IPS-18a (cell line): ENCODE measurements at regions not wholly inside any gene's neighbourhood (a gene's known extent, or its start where the extent isn't known, plus 50 kb on each side); places are given as distances from the start of the nearest gene placed in this dataset.

Source experiments
- H3K27ac ChIP-seq: one replicate; pipeline ENCODE4 v1.5.1; 2013; ENCODE audit warnings: low read length
- H3K27me3 ChIP-seq: one replicate; pipeline ENCODE4 v1.6.1; 2013; ENCODE audit warnings: mild to moderate bottlenecking, low read length; ENCODE audit not compliant: control insufficient read depth, insufficient read depth
- H3K36me3 ChIP-seq: one replicate; pipeline ENCODE4 v1.6.1; 2013; ENCODE audit warnings: low read depth, low read length; ENCODE audit not compliant: control insufficient read depth
- H3K4me1 ChIP-seq: one replicate; pipeline ENCODE4 v1.6.1; 2013; ENCODE audit warnings: low read depth, low read length; ENCODE audit not compliant: control insufficient read depth
- H3K4me3 ChIP-seq: one replicate; pipeline ENCODE4 v1.5.1; 2013; ENCODE audit warnings: low read length
- H3K9ac ChIP-seq: one replicate; pipeline ENCODE4 v1.6.1; 2013; ENCODE audit warnings: mild to moderate bottlenecking, low read length, moderate library complexity
- H3K9me3 ChIP-seq: one replicate; pipeline ENCODE4 v1.6.1; 2013; ENCODE audit warnings: low read depth, low read length; ENCODE audit not compliant: control insufficient read depth

GRCh38 chr17:77441940-77442339 lies 301.2 kb downstream of the SEC14L1 start:
- no peak overlapping the region for H3K9ac ChIP-seq
- H3K27ac ChIP-seq, result no peak overlapping the region
- no peaks in the 10 kb centered on the region for H3K9me3 ChIP-seq
- H3K4me1 ChIP-seq, result peaks cover 3% of the 10 kb centered on the region
- no peaks in the 10 kb centered on the region for H3K27me3 ChIP-seq
- no peak overlapping the region for H3K4me3 ChIP-seq
- no peaks in the 10 kb centered on the region for H3K36me3 ChIP-seq

- Histone ChIP-seq H3K9me3 (no peaks in the 10 kb centered on the region), H3K9ac (no peak overlapping the region), H3K36me3 (no peaks in the 10 kb centered on the region), H3K4me3 (no peak overlapping the region), H3K4me1 (no peaks in the 10 kb centered on the region), H3K27ac (no peak overlapping the region), H3K27me3 (no peaks in the 10 kb centered on the region)
Measured at GRCh38 chr17:77442976-77443747, 302.4 kb downstream of the SEC14L1 start.

GRCh38 chr17:77443748-77444260 lies 303.0 kb downstream of the SEC14L1 start:
- H3K4me3 ChIP-seq, result no peak overlapping the region
- no peaks in the 10 kb centered on the region for H3K9me3 ChIP-seq
- no peaks in the 10 kb centered on the region for H3K27me3 ChIP-seq
- H3K27ac ChIP-seq, result no peak overlapping the region
- no peaks in the 10 kb centered on the region for H3K36me3 ChIP-seq
- no peak overlapping the region for H3K9ac ChIP-seq
- no peaks in the 10 kb centered on the region for H3K4me1 ChIP-seq

- no peak overlapping the region for H3K9ac ChIP-seq
- no peaks in the 10 kb centered on the region for H3K27me3 ChIP-seq
- peaks cover 4% of the 10 kb centered on the region for H3K4me1 ChIP-seq
- no peak overlapping the region for H3K27ac ChIP-seq
- no peaks in the 10 kb centered on the region for H3K36me3 ChIP-seq
- H3K9me3 ChIP-seq, result no peaks in the 10 kb centered on the region
- no peak overlapping the region for H3K4me3 ChIP-seq
Measured at GRCh38 chr17:77444628-77444983, 303.8 kb downstream of the SEC14L1 start.

GRCh38 chr17:77444984-77445759 lies 304.4 kb downstream of the SEC14L1 start:
- Histone ChIP-seq H3K27ac (no peak overlapping the region), H3K4me1 (peaks cover 10% of the 10 kb centered on the region), H3K27me3 (no peaks in the 10 kb centered on the region), H3K9ac (no peak overlapping the region), H3K4me3 (no peak overlapping the region), H3K9me3 (no peaks in the 10 kb centered on the region), H3K36me3 (no peaks in the 10 kb centered on the region)

- no peaks in the 10 kb centered on the region for H3K9me3 ChIP-seq
- H3K4me1 ChIP-seq, result peaks cover 16% of the 10 kb centered on the region
- H3K4me3 ChIP-seq, result no peak overlapping the region
- H3K27ac ChIP-seq, result no peak overlapping the region
- H3K9ac ChIP-seq, result no peak overlapping the region
- no peaks in the 10 kb centered on the region for H3K27me3 ChIP-seq
- H3K36me3 ChIP-seq, result no peaks in the 10 kb centered on the region
Measured at GRCh38 chr17:77445760-77446532, 305.2 kb downstream of the SEC14L1 start.

DNA sequence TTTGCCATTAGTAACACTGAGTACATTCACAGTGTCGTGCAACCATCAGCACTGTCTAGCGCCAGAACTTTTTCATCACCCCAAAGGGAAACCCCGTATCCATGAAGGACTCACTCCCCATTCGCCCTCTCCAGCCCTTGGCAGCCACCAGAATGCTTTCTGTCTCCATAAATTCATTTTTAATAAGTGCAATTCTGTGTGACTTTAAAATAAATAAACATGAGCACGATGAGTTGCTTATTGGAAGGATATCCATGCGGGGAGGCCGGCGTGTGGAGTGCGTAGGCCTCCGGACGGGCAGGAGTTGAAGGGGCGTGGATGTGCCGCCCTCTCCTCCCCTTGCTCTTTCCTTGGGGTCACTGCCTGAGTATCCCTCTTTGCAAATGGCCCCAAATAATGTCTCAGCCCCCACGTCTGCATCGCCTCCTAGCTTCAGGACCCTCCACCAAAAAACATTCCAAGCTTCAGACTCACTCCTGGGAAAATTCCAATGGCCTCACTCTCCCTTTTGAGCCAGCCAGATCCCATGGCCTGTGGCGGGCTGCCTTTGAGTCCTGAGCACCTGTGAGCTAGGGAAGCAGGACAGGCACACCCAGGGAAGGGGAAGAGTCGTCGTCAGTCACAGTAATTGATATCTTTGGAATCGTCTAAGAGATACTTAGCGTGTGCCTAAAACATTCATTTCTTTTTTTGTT lies 306.3 kb downstream of the SEC14L1 start:
- H3K36me3 ChIP-seq, result no peaks in the 10 kb centered on the region
- no peak overlapping the region for H3K9ac ChIP-seq
- peaks cover 19% of the 10 kb centered on the region for H3K4me1 ChIP-seq
- H3K27ac ChIP-seq, result no peak overlapping the region
- H3K9me3 ChIP-seq, result no peaks in the 10 kb centered on the region
- H3K4me3 ChIP-seq, result no peak overlapping the region
- H3K27me3 ChIP-seq, result no peaks in the 10 kb centered on the region

GRCh38 chr17:77449373-77449907 lies 308.7 kb downstream of the SEC14L1 start:
- no peak overlapping the region for H3K4me3 ChIP-seq
- H3K27ac ChIP-seq, result no peak overlapping the region
- no peak overlapping the region for H3K9ac ChIP-seq
- peaks cover 38% of the 10 kb centered on the region for H3K4me1 ChIP-seq
- no peaks in the 10 kb centered on the region for H3K9me3 ChIP-seq
- H3K36me3 ChIP-seq, result no peaks in the 10 kb centered on the region
- no peaks in the 10 kb centered on the region for H3K27me3 ChIP-seq

DNA sequence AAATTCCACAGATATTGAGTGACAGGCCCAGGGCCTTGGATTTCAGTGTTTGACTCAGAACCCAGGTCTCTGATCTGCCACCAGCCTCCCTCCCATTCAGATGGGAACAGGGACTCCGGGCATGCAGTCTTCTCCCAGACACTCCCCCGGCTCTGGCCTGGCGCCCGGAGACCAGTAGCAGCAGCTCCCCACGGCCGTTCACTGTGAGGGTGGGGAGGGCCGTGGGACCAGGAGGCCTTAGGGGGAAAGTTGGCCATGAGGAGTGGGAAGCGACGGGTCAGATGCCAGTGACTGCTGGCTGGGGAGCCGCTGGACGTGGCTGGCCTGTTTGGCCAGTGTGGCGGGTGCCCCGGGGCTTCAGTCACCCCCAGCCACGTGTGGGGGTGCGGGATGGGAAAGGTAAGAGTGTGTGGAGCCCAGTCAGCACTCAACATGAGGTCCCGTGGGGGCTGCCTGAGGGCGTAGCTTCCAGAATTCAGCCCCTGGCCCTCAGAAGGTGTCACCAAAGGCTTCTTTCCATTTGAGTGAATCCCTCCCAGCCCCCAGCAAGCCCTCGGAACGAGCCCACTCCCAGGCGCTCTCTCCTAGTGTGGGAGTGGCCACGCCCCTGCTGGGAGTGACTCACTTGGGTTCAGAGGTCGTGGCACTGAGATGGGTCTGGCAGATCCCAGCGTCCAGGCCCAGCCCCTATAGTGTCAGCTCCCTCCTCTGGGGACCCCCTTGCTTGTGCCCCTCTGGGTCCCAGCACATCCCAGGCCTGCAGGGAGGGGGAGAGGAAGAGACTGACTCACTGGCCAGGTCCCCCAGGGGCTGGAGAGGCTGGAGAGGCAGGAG lies 309.4 kb downstream of the SEC14L1 start:
- Histone ChIP-seq H3K36me3 (no peaks in the 10 kb centered on the region), H3K4me1 (peaks cover 45% of the 10 kb centered on the region), H3K27ac (no peak overlapping the region), H3K4me3 (peak overlapping the region; percentile 95), H3K9me3 (no peaks in the 10 kb centered on the region), H3K27me3 (no peaks in the 10 kb centered on the region), H3K9ac (peak overlapping the region; percentile 99)

GRCh38 chr17:77450742-77451244 lies 310.0 kb downstream of the SEC14L1 start:
- Histone ChIP-seq H3K9me3 (no peaks in the 10 kb centered on the region), H3K27me3 (no peaks in the 10 kb centered on the region), H3K4me3 (peak overlapping the region; percentile 95), H3K36me3 (no peaks in the 10 kb centered on the region), H3K27ac (peak overlapping the region; percentile 54), H3K4me1 (peaks cover 48% of the 10 kb centered on the region), H3K9ac (peak overlapping the region; percentile 99)
